ENCODE measurements at regions not wholly inside any gene's neighbourhood (a gene's known extent, or its start where the extent isn't known, plus 50 kb on each side); places are given as distances from the start of the nearest gene placed in this dataset.

DNA sequence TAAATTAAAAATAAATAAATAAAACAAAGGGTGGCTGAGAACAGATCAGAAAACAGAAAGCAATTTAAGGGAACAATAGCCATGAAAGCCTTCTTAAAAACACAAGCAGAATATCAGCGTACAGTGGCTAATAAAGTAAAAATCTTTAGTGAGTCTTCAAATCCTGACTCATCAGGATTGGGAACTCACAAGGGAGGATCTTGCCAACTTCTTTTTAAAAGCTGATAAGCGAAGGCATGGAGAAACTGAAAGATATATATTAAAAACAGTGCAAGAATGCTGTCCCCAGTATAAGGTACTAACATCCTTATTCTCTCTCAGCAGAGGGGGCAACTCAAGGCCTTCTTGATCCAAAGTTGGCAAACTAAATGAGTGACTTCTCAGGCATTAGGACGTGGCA, 180.1 kb downstream of the DHX15 start:
- DNase-seq (ENCODE audit: low spot score): no peak
- TF ChIP-seq, protein P1, sequence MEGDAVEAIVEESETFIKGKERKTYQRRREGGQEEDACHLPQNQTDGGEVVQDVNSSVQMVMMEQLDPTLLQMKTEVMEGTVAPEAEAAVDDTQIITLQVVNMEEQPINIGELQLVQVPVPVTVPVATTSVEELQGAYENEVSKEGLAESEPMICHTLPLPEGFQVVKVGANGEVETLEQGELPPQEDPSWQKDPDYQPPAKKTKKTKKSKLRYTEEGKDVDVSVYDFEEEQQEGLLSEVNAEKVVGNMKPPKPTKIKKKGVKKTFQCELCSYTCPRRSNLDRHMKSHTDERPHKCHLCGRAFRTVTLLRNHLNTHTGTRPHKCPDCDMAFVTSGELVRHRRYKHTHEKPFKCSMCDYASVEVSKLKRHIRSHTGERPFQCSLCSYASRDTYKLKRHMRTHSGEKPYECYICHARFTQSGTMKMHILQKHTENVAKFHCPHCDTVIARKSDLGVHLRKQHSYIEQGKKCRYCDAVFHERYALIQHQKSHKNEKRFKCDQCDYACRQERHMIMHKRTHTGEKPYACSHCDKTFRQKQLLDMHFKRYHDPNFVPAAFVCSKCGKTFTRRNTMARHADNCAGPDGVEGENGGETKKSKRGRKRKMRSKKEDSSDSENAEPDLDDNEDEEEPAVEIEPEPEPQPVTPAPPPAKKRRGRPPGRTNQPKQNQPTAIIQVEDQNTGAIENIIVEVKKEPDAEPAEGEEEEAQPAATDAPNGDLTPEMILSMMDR (IDR thresholded peaks at IDR 0.05): no peak

DNA sequence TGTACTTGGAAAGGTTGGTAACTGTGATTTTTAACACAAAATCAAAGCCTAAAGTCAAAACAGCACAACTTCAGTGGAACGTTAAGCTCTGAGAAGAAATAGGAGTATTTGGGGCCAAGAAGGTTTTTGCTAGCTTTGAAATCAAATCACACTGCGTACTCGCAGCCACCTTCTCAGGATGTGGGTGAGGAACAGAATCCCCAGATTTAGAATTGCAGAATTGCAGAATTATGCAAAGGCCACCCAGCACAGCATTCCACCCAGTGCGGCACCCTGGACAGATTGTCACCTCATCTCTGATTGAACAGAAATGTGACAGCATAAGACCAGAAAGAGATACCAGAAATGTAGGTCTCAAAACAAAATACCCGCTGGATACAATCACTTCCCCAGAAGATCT, 181.1 kb downstream of the DHX15 start:
- Mint-ChIP-seq H3K4me1 (ENCODE audit: low read depth) (no peaks in the 10 kb centered on the region), H3K27me3 (ENCODE audit: low read depth) (peaks cover 3% of the 10 kb centered on the region), H3K4me3 (ENCODE audit: unreplicated experiment) (no peak overlapping the region), H3K36me3 (ENCODE audit: low read depth) (peaks cover 2% of the 10 kb centered on the region), H3K27ac (ENCODE audit: unreplicated experiment) (no peak overlapping the region), H3K9me3 (ENCODE audit: low read depth) (no peaks in the 10 kb centered on the region)
- DNase-seq (ENCODE audit: low spot score): no peak
- TF ChIP-seq, protein P1 (IDR thresholded peaks at IDR 0.05): no peak

More for the DNA sequence above, 180.1 kb downstream of the DHX15 start:
- peaks cover 3% of the 10 kb centered on the region for H3K27me3 Mint-ChIP-seq (ENCODE audit: low read depth)
- H3K4me3 Mint-ChIP-seq (ENCODE audit: unreplicated experiment): no peak overlapping the region
- H3K4me1 Mint-ChIP-seq (ENCODE audit: low read depth): no peaks in the 10 kb centered on the region
- H3K27ac Mint-ChIP-seq (ENCODE audit: unreplicated experiment): no peak overlapping the region
- peaks cover 2% of the 10 kb centered on the region for H3K36me3 Mint-ChIP-seq (ENCODE audit: low read depth)
- H3K9me3 Mint-ChIP-seq (ENCODE audit: low read depth): no peaks in the 10 kb centered on the region

- Mint-ChIP-seq H3K4me1 (ENCODE audit: low read depth) (no peaks in the 10 kb centered on the region), H3K27ac (ENCODE audit: unreplicated experiment) (no peak overlapping the region), H3K27me3 (ENCODE audit: low read depth) (no peaks in the 10 kb centered on the region), H3K9me3 (ENCODE audit: low read depth) (no peaks in the 10 kb centered on the region), H3K36me3 (ENCODE audit: low read depth) (peaks cover 2% of the 10 kb centered on the region), H3K4me3 (ENCODE audit: unreplicated experiment) (no peak overlapping the region)
- no peak for DNase-seq (ENCODE audit: low spot score)
- TF ChIP-seq, protein P1 (IDR thresholded peaks at IDR 0.05): no peak
Measured at GRCh38 chr4:24400537-24400936, 183.8 kb downstream of the DHX15 start.

- Mint-ChIP-seq H3K36me3 (ENCODE audit: low read depth) (peaks cover 2% of the 10 kb centered on the region), H3K4me3 (ENCODE audit: unreplicated experiment) (no peak overlapping the region), H3K9me3 (ENCODE audit: low read depth) (no peaks in the 10 kb centered on the region), H3K4me1 (ENCODE audit: low read depth) (no peaks in the 10 kb centered on the region), H3K27me3 (ENCODE audit: low read depth) (no peaks in the 10 kb centered on the region), H3K27ac (ENCODE audit: unreplicated experiment) (no peak overlapping the region)
- no peak for DNase-seq (ENCODE audit: low spot score)
- TF ChIP-seq, protein P1 (IDR thresholded peaks at IDR 0.05): no peak
Measured at GRCh38 chr4:24396988-24397387, 187.4 kb downstream of the DHX15 start.

DNA sequence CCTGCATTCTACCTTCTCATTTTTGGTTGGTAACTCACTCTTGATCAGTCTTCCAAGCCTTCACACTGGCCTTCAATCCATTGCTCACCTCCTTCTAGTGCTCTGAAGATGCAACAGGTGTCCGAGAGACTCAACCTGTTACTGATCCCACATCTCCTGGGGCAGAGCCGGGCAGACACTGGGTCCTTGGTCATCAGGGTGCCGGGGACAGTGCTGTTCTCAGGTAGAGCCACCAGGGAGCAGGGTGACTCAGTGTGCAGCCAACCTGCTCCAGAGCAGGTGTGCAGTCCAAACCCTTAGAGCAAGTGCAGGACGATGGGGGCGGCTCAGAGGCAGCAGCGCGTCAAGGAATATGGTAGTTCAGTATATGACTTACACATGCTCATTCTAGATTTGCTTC, 188.4 kb downstream of the DHX15 start:
- DNase-seq (ENCODE audit: low spot score): no peak
- Mint-ChIP-seq H3K4me3 (ENCODE audit: unreplicated experiment) (no peak overlapping the region), H3K36me3 (ENCODE audit: low read depth) (peaks cover 2% of the 10 kb centered on the region), H3K27me3 (ENCODE audit: low read depth) (no peaks in the 10 kb centered on the region), H3K4me1 (ENCODE audit: low read depth) (no peaks in the 10 kb centered on the region), H3K9me3 (ENCODE audit: low read depth) (no peaks in the 10 kb centered on the region), H3K27ac (ENCODE audit: unreplicated experiment) (no peak overlapping the region)
- TF ChIP-seq, protein P1 (IDR thresholded peaks at IDR 0.05): no peak

Data from chondrocyte (in vitro differentiated cells).